Kidney epithelial cell (primary cell): ENCODE measurements at regions not wholly inside any gene's neighbourhood (a gene's known extent, or its start where the extent isn't known, plus 50 kb on each side); places are given as distances from the start of the nearest gene placed in this dataset.

Source experiments
- DNase-seq: peaks from one replicate; pipeline ENCODE4 v3.0.0-alpha.2; 2010; ENCODE audit warnings: low read depth
- H3K27me3 ChIP-seq: 2 replicates; pipeline ENCODE4 v1.6.0; 2011; ENCODE audit warnings: low read length; ENCODE audit not compliant: control insufficient read depth, insufficient read depth
- H3K36me3 ChIP-seq: 2 replicates; pipeline ENCODE4 v1.5.1; 2011; ENCODE audit warnings: low read length; ENCODE audit not compliant: control insufficient read depth, insufficient read depth
- H3K4me3 ChIP-seq: 2 replicates; pipeline ENCODE4 v1.5.1; 2011; ENCODE audit warnings: low read depth, mild to moderate bottlenecking, control low read depth, low read length
- TF ChIP-seq, protein P1 (sequence below): IDR thresholded peaks from 2 replicates; pipeline ENCODE4 v1.5.1; 2011; ENCODE audit warnings: mild to moderate bottlenecking, moderate library complexity, low read length, control low read depth, inconsistent platforms; ENCODE audit not compliant: insufficient read depth, poor library complexity, severe bottlenecking

GRCh38 chr3:55167586-55168317, 239.9 kb upstream of the LRTM1 start:
- TF ChIP-seq, protein P1, sequence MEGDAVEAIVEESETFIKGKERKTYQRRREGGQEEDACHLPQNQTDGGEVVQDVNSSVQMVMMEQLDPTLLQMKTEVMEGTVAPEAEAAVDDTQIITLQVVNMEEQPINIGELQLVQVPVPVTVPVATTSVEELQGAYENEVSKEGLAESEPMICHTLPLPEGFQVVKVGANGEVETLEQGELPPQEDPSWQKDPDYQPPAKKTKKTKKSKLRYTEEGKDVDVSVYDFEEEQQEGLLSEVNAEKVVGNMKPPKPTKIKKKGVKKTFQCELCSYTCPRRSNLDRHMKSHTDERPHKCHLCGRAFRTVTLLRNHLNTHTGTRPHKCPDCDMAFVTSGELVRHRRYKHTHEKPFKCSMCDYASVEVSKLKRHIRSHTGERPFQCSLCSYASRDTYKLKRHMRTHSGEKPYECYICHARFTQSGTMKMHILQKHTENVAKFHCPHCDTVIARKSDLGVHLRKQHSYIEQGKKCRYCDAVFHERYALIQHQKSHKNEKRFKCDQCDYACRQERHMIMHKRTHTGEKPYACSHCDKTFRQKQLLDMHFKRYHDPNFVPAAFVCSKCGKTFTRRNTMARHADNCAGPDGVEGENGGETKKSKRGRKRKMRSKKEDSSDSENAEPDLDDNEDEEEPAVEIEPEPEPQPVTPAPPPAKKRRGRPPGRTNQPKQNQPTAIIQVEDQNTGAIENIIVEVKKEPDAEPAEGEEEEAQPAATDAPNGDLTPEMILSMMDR: no peak
- DNase-seq: no peak
- Histone ChIP-seq H3K4me3 (no peak overlapping the region), H3K27me3 (no peaks in the 10 kb centered on the region), H3K36me3 (no peaks in the 10 kb centered on the region)

DNA sequence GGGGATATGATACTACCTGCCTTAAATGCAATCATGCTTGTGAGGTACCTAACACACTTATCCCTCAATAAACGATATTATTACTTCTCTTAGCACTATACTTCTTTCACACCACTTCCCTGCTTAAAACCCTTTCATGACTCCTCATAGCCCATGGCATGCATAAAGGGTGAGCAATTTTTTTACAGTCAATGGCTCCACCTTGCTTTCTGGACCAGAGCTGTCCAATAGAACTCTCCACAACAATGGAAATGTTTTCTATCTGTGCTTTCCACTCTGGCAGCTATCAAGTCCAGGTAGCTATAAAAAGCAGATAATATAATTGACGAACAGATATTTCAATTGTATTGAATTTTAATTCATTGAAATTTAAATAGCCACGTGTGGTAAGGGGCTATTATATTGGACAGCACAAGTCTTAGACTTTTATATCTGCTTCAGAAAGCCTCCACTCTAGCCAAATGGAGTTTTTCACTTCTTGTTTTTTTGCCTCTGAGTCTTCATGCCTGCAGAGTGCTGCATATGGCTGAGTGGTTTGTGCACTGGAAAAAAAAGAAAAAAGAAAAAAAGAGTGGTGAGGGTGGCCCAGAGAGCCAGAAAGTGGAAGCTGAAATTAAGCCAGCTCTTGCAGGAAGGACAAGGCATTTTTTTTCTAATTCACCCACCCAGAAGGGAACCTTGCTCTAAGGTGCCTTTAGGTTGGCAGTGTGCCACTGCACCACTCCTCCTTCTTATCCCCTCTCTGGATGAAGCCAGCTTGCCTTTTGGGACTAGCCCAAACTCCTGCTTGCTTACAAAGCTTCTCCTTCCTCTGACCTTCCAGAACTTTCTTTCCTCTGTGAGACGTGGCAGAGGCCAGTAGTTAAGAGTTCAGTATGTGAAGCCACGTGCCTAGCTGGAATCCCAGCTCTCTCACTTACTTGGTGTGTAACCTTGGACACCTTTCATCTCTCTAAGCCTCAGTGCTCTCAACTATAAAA, 239.0 kb upstream of the LRTM1 start:
- TF ChIP-seq, protein P1: no peak
- H3K27me3 ChIP-seq: no peaks in the 10 kb centered on the region
- no peak for DNase-seq
- H3K4me3 ChIP-seq: no peak overlapping the region
- H3K36me3 ChIP-seq: no peaks in the 10 kb centered on the region

- Histone ChIP-seq H3K4me3 (no peak overlapping the region), H3K36me3 (no peaks in the 10 kb centered on the region), H3K27me3 (no peaks in the 10 kb centered on the region)
- DNase-seq: no peak
- TF ChIP-seq, protein P1: no peak
Observed at GRCh38 chr3:55165704-55166405, 238.0 kb upstream of the LRTM1 start.

DNA sequence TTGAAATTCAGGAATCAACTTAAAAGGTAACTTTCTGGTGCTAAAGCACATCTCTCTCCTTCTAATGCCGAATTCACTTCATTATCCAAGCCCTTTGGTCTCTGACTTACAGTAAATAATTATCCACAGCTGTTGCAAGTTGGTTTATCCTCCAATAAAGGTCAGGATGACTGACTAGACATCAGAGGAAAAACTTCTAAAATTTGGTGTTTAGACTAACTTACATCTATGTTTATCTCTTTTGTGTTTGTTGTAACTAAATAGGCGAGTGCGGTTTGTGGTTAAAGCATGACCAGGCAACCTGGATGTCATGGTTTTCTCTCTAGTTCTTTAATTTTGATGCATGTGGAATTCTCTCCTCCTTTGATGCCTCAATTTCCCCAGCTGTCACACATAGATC, 237.4 kb upstream of the LRTM1 start:
- H3K4me3 ChIP-seq: no peak overlapping the region
- no peak for DNase-seq
- H3K36me3 ChIP-seq: no peaks in the 10 kb centered on the region
- H3K27me3 ChIP-seq: no peaks in the 10 kb centered on the region
- TF ChIP-seq, protein P1: no peak

- Histone ChIP-seq H3K36me3 (no peaks in the 10 kb centered on the region), H3K4me3 (no peak overlapping the region), H3K27me3 (no peaks in the 10 kb centered on the region)
- TF ChIP-seq, protein P1: no peak
- DNase-seq: no peak
Observed at GRCh38 chr3:55164876-55165275, 237.0 kb upstream of the LRTM1 start.
